Sciatic nerve (tissue), 2 donors: ENCODE measurements at regions not wholly inside any gene's neighbourhood (a gene's known extent, or its start where the extent isn't known, plus 50 kb on each side); places are given as distances from the start of the nearest gene placed in this dataset.
A peak's percentile ranks its signal among the peaks of the same experiment; 100 is the strongest.
"Not testable (repeated sequence)": the region's sequence is repeated elsewhere in the genome, so short reads cannot be mapped to it uniquely, and the experiment has no call there.

ENCODE experiments used
- ATAC-seq: fragments of 200-7000 bp; cut with Tn5 transposase; one replicate; pipeline ENCODE4 v1.9.1; 2020; ENCODE audit warnings: mild to moderate bottlenecking, moderate library complexity
- DNase-seq: peaks from one replicate; pipeline ENCODE4 v3.0.0-alpha.2; 2020; ENCODE audit warnings: low spot score
- intact Hi-C: fragments of 100-400 bp; cut with DNase I; formaldehyde crosslinking; loops from one replicate; pipeline ENCODE4 v1.14.2; 2022
- donor health status: DM: no; HTN: no; CAD: no.
- donor health status: DM: no; HTN: no; CAD: no.

- ATAC-seq, result peak; percentile 4
- intact Hi-C loops, result not testable (repeated sequence)
- peak; percentile 37 for DNase-seq
Measured at GRCh38 chr21:5064581-5065142, 5456.7 kb upstream of the TPTE start.

DNA sequence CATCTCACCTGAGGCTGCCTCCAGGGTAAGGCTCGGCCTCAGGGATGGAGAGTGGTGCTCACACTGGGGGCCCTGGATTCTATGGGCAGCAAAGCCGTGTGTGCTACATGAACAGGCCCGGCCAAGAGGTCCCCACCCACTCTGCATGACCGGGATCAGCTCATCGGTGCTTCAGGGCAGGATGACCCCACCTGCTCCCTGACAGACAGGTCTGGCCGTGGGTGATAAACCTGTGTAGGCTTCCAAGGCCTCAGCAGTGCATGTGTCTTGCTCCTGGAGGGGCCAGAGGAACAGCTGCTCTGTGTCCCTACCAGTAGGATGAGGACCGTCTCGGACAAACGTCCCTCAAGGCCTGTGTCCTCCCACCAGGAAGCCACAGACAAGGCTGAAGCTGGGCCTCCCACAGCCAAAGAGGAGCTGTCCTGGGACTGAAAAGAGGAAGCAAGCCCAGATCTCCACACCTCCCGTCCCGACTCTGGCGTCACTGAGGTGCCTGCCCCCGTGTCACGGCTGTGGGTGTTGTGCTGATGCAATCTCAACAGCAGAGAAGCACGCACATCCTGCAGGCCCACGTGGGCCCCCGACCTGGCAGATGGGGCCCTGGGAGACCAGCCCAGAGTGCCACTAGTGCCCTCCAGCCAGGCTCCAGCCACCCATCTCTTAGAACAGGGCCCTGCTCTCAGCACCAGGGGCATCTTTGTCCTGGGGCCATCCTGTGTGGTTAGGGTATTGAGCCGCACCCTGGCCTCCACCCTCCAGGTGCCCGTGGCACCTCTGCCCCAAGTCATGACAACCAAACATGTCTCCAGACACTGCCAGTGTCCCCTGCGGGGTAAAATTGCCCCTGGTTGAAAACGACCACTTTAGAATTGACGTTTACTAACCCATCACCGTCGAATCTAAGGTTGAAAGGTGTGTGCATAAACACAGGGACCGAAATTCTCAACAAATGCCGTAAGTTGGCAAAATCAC lies 5455.9 kb upstream of the TPTE start:
- intact Hi-C loops, result not testable (repeated sequence)
- DNase-seq (peak; percentile 82), ATAC-seq (peak; percentile 33)

GRCh38 chr21:5066682-5067251 lies 5454.6 kb upstream of the TPTE start:
- ATAC-seq (peak; percentile 79), DNase-seq (peak; percentile 42)
- intact Hi-C loops, result not testable (repeated sequence)

- intact Hi-C loops, DNase-seq: not testable (repeated sequence)
- peak; percentile 82 for ATAC-seq
Measured at GRCh38 chr21:5067326-5068048, 5453.9 kb upstream of the TPTE start.

GRCh38 chr21:5068649-5069048 lies 5452.7 kb upstream of the TPTE start:
- peak; percentile 85 for ATAC-seq
- DNase-seq, result not testable (repeated sequence)

DNA sequence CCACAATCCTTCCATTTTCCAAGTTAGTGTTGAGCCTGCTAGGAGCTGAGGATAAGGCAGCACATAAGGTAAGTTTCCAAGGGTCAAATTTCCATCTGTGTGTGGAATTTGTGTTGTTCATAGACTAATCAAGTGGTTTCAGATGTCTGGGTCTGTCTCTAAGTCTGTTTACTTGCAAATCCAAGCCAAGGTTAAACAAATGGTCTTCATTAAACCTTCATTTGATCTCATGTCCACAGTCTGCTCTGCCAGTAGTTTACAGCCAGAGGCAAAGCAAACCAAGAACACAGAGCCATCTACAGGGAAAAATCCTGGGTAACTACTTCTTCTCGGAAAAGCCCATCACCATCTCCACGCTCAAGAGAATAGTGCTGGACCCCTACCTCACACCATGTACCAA lies 5450.2 kb upstream of the TPTE start:
- DNase-seq, intact Hi-C loops: not testable (repeated sequence)
- peak; percentile 52 for ATAC-seq

More at GRCh38 chr21:5068649-5069048, 5452.7 kb upstream of the TPTE start:
- intact Hi-C loops, result not testable (repeated sequence)

GRCh38 chr21:5076854-5077253 lies 5444.5 kb upstream of the TPTE start:
- intact Hi-C loops, DNase-seq: not testable (repeated sequence)
- ATAC-seq, result peak; percentile 16

DNA sequence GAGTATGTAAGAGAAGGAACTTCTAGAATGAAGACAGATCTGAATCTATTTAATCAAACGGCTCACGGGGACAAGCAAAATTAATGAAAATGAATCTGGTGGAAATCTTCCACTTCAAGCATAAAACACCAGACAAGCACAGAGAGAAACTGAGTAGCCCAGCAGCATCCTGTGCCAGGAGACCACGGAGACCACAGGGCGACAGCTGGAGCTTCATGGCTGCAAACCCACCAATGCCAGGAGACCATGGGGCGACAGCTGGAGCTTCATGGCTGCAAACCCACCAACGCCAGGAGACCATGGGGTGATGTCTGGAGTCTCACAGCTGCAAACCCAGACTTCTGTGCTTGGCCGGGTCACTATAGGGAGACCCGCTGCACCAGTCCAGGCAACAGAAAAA lies 5442.0 kb upstream of the TPTE start:
- intact Hi-C loops, DNase-seq: not testable (repeated sequence)
- ATAC-seq, result peak; percentile 26

DNA sequence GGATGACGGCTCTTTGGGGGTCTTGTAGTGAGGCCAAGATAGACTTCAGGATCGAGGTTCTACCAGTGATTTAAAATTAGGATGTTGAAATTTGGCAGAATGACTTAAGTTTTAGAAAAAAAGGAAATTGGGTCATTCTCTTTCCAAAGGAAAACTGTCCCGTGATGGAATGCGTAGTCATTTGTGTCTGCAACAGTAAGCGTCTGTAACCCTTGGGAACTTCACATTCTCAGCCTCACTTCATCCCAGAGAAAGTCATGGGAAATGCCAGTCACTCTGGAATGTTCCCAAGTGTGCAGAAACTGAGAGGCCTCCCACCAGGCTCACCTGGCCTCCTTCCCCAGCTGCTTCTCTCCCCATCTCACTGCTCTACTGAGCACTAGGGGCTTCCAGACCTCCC lies 5441.4 kb upstream of the TPTE start:
- intact Hi-C loops, result not testable (repeated sequence)
- peak; percentile 89 for ATAC-seq

DNA sequence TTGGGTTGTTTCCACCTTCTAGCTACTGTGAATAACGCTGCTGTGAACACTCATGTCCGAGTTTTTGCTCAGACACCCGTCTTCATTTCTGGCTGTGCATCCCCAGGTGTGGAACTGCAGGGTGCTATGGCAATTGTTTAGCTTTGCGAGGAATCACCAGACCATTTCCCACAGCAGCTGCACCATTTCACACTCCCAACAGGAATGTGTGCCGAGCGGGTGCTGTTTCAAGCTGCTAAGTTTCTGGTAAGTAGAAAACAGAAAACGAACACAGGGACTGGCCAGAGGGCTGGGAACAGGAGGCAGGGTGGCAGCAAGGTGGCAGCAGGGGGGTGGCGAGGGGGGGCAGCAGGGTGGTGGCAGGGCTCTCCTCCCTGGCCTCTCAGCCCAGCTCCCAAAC lies 5437.1 kb upstream of the TPTE start:
- ATAC-seq, intact Hi-C loops: not testable (repeated sequence)
- DNase-seq, result peak; percentile 22

More for the DNA sequence above, 5441.4 kb upstream of the TPTE start:
- not testable (repeated sequence) for DNase-seq

DNA sequence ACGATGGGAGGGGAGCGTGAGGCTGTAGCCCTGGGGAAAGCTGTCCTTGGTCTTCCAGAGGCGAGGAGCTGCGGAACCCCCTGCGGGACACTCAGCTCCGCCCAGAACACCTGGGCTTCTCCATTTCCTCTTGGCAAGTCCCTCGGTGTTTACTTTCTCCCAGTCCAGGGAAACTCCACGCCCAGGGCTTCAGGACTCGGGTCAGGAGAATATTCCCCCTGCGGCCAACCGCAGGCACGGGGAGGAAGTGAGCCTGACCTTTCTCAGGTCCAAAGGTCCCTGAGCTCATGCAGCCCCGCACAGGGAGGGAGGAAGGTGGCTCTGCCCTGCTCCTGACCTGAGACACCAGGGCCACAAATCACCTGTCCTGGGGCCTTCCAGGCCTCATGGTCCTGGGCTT lies 5435.9 kb upstream of the TPTE start:
- DNase-seq, ATAC-seq, intact Hi-C loops: not testable (repeated sequence)

- ATAC-seq, intact Hi-C loops: not testable (repeated sequence)
- DNase-seq, result peak; percentile 68
Measured at GRCh38 chr21:5086416-5086815, 5435.0 kb upstream of the TPTE start.

GRCh38 chr21:5088820-5089219 lies 5432.6 kb upstream of the TPTE start:
- peak; percentile 67 for ATAC-seq
- DNase-seq, intact Hi-C loops: not testable (repeated sequence)

DNA sequence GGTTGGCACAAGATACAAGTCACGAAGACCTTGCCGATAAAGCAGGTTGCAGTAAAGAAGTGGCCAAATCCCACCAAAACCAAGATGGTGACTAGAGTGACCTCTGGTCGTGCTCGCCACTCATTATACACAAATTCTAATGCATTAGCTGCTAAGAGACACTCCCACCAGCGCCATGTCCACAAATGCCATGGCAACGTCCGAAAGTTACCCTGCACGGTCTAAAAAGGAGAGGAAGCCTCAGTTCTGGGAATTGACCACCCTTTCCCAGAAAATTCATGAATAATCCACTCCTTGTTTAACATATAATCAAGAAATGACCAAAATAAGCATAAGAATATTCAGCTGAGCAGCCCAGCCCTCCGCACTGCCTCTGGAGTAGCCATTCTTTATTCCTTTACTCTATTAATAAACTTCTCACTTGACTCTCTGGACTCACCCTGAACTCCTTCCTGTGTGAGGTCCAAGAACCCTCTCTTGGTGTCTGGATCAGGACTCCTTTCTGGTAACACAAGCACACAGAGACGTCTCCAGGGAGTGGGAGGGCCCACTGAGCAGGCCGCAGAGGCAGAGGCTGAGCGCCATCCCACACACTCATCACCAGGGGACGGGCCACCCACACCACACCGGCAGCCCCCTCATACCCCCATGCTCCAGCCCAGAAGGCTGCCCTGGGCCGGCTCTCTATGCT lies 5431.8 kb upstream of the TPTE start:
- intact Hi-C loops, result not testable (repeated sequence)
- peak; percentile 64 for DNase-seq
- ATAC-seq, result peak; percentile 86

DNA sequence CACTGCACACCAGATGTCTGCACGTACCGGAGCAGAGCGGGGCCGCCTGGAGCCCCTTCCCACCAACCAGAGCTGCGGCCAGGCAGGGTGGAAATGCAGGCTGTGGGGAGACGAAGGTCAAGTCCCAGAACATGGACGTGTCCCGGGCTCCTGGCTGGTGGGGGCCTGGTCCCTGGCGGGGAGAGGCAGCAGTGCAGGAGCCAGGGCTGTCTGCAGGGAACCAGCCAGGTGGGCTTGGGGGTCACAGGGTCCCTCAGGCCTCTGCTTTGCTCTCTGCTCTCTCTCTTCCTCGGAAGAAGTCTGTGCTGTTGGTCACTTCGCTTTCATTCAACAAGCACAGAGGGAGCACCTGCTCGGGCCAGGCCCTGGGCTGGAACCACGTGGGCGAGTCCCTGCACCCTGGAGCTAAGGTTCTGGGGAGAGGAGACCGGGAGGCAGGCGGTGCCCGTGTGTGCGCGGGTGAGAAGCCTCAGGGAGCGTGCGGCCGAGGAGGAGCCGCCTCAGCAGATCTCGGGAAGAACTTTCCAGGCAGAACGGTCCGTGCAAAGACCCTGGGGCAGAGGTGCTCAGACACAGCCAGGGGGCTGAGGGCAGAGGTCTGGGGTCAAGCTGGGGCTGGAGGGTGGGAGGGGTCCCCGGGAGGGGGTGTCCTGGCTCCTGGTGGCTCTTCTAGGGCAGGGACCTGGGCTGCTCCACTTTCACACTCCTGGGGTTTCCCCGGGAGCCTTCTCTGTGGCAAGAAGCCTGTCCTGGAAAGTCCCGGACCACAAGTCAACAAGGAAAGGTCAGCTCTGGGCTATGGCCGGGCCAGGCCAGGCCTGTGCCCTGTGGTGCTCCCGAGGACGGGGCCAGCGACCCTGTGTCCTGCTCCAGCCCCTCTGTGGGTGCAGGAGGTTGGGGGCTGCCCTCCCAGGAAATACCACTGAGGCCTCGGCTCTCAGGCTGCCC lies 5431.0 kb upstream of the TPTE start:
- intact Hi-C loops, result not testable (repeated sequence)
- ATAC-seq (peak; percentile 43), DNase-seq (peak; percentile 42)

- DNase-seq, ATAC-seq, intact Hi-C loops: not testable (repeated sequence)
Measured at GRCh38 chr21:5091274-5091673, 5430.1 kb upstream of the TPTE start.

- DNase-seq (peak; percentile 5), ATAC-seq (peak; percentile 58)
- intact Hi-C loops, result not testable (repeated sequence)
Measured at GRCh38 chr21:5095628-5096027, 5425.8 kb upstream of the TPTE start.
